GM12864 (cell line): ENCODE measurements at regions not wholly inside any gene's neighbourhood (a gene's known extent, or its start where the extent isn't known, plus 50 kb on each side); places are given as distances from the start of the nearest gene placed in this dataset.
A peak's percentile ranks its signal among the peaks of the same experiment; 100 is the strongest.

Experiments
- DNase-seq: peaks from one replicate; pipeline ENCODE4 v3.0.0-alpha.2; 2011; ENCODE audit warnings: low read depth
- H3K4me3 ChIP-seq: 2 replicates; pipeline ENCODE4 v1.5.1; 2011; ENCODE audit warnings: mild to moderate bottlenecking, low read depth, low read length, control low read depth
- CTCF ChIP-seq: IDR thresholded peaks from 2 replicates; pipeline ENCODE4 v1.5.1; 2011; ENCODE audit warnings: low read depth, mild to moderate bottlenecking, moderate library complexity, low read length, control low read depth, inconsistent platforms; ENCODE audit errors: missing control alignments

GRCh38 chrX:80285131-80285773 lies 135.0 kb upstream of the TENT5D start:
- no peak for DNase-seq
- no peak overlapping the region for H3K4me3 ChIP-seq
- TF ChIP-seq CTCF, result peak; percentile 39

- TF ChIP-seq CTCF, result no peak
- no peak for DNase-seq
- no peak overlapping the region for H3K4me3 ChIP-seq
Measured at GRCh38 chrX:80290834-80291233, 129.4 kb upstream of the TENT5D start.

GRCh38 chrX:80293354-80293753 lies 126.9 kb upstream of the TENT5D start:
- no peak overlapping the region for H3K4me3 ChIP-seq
- no peak for DNase-seq
- no peak for TF ChIP-seq CTCF

- no peak for DNase-seq
- H3K4me3 ChIP-seq, result no peak overlapping the region
- no peak for TF ChIP-seq CTCF
Measured at GRCh38 chrX:80306007-80306406, 114.2 kb upstream of the TENT5D start.

GRCh38 chrX:80312448-80312847 lies 107.8 kb upstream of the TENT5D start:
- no peak for TF ChIP-seq CTCF
- no peak overlapping the region for H3K4me3 ChIP-seq
- DNase-seq, result no peak

- TF ChIP-seq CTCF, result no peak
- DNase-seq, result no peak
- H3K4me3 ChIP-seq, result no peak overlapping the region
Measured at GRCh38 chrX:80316526-80316925, 103.7 kb upstream of the TENT5D start.

- DNase-seq, result no peak
- TF ChIP-seq CTCF, result no peak
- no peak overlapping the region for H3K4me3 ChIP-seq
Measured at GRCh38 chrX:80317646-80318045, 102.6 kb upstream of the TENT5D start.
